GM15510 (cell line): ENCODE measurements at regions not wholly inside any gene's neighbourhood (a gene's known extent, or its start where the extent isn't known, plus 50 kb on each side); places are given as distances from the start of the nearest gene placed in this dataset.

Source experiments
- POLR2A ChIP-seq: IDR thresholded peaks from 3 replicates; pipeline ENCODE4 v1.6.1; 2011; ENCODE audit warnings: borderline replicate concordance; ENCODE audit not compliant: insufficient read length; ENCODE audit errors: extremely low read depth

DNA sequence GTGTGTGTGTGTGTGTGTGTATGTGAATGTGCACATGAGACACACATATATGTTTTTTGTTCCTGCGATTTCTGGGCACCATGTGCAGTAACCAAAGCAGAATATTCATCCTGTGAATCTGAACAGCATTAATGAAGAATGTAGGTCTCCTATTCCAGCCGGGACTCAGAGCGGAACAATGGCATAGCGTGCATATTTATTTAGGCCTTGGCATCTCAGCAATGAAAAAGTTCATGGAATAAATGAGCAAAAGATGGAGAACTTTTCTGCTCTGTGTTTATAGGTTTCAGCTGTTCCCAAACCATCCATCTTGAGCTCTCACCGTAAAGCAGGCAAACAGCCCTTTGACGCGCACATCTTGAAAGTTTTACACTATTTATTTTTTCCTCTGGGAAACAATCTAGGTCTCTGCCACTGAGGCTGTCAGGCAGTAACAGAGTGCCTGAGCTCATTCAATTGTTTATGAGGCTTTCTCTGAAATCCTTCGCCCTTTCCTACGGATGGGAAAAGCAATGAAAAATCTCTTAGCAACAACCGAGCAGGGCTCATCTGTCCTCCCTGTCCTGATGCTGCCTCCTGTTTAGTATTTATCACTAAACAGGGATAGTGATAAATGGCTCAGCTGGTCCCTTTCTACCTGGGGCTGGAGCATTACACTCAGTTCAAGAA lies 65.9 kb upstream of the KCNK12 start:
- TF ChIP-seq POLR2A: no peak

DNA sequence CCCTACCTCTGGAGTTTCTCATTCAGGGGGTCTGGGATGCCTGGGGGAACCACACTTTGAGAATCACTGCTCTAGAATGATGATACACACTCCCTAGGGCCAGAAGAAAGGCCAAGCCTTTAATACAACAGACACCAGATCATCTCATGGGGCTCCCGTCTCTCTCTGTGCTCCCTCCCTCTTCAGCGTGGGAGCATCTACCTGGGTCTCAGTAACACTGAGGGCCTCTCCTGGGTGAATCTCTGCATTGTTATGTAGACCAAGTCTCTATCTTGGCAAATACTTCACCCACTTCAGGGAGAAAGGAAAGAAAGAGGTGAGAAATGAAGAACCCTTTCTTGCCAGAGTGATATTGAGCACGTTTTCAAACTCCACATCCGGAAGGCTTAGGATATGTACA lies 65.4 kb upstream of the KCNK12 start:
- no peak for TF ChIP-seq POLR2A

DNA sequence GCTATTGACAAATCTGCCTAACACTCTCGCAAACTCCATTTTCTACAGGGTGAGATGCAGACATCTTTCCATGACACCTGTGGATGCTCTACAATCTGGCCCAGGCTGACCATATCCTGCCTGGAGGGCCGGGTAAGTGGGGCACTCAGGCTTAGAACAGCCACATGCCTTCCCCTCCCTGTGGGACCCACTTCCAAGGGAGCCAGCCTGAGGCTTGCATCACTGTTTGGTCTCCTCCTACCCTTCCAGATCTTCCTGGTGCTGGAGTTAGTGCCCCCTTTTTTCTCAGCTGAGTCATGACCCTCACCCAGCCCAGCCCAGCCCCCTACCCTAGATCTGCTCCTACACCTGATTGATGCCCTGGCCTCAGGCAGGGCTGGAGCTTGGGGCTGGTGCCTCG lies 62.0 kb upstream of the KCNK12 start:
- TF ChIP-seq POLR2A: no peak

GRCh38 chr2:47631792-47632398 lies 61.1 kb upstream of the KCNK12 start:
- TF ChIP-seq POLR2A: no peak

- TF ChIP-seq POLR2A: no peak
Measured at GRCh38 chr2:47631306-47631705, 60.5 kb upstream of the KCNK12 start.

DNA sequence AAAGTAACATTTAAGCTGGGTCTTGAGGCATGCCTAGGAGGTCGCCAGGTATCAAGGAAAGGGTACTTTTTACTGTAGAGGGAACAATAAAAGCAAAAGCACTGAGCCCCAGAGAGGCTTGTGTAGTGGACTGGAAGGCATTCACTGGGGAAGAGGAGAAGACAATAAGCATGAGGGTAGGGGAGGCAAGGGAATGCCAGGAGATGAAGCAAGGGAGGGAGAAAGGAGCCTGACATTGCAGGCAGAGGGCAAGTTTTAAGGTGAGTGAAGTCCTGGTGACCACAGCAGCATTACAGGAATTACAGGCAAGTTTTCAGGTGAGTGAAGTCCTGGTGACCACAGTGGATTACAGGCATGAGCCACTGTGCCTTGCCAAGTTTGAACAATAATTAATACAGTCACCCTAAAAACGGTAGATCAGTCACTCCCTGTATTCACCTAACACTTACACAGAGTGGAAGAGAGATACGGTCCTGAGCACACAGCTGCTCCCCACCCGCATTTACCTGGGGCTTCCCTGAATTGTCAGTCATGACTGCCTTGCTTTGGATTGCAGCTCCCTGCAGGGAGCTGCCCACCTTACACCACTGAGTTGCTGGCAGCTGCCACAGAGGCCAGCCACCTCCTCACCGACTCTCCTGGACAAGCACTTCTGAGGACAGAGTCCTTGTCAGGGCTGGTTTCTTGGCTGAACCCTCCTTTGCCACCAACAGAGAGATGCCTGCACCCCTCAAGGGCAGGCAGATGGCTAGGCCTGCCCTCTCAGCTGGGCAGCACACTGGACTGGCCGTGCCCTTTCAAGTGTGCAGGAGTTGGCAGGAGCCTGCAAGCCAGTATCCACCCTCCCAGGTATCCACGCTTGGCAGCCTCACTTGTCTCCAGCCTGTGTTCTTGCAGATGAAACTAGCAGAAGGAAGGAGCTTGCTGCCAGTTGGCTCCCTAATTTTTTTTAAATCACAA lies 59.0 kb upstream of the KCNK12 start:
- no peak for TF ChIP-seq POLR2A

DNA sequence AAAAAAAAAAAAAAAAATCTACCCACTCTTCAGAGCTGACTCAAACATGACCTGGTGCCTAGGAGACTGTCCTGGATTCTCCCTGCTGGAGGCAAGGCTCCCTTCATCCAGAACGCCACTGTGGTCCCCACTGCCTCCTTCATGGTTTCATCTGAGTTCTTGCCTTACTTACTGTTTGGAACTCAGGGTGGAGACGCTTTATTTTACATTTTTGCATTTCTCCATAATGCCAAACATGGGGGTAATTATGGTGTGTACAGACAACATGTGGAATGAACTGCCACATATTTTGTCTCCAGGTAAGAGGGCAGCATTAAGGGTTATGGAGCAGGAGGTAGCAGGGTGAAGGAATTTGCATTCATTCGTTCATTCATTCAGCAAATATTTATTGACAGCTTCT lies 58.1 kb upstream of the KCNK12 start:
- TF ChIP-seq POLR2A: no peak

GRCh38 chr2:47626664-47627063 lies 55.9 kb upstream of the KCNK12 start:
- TF ChIP-seq POLR2A: no peak

DNA sequence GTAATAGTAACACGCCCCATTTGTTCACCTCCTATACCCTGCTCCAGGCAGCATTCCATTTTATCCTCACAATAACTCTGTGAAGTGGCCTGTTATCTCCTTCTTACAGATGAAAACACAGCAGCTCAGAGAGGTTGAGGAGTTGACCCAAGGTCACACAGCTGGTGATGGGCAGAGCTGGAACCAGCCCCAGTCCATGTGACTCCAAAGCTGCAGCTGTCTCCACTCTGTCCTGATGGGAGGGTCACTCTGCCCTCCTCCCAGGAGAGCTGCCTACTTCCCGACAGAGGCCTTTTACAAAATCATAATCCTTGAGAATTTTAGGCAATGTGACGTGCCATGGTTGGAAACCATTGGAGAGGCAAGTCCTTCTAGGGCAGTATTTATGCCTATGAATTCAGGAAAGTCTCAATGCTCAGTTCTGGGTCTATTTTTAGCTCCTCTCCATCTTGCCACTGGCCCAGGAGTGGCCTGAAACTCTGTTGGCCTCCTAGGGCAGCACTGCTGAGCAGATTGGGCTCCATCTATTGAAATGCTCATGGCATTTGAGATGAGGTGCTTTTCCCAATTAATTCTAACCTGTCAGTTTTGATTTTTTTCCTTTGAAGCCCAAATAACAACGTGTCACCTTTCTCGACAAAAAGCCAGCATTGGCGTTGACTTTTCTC lies 50.1 kb upstream of the KCNK12 start:
- TF ChIP-seq POLR2A: no peak
